HG03139 (cell line): ENCODE measurements at regions not wholly inside any gene's neighbourhood (a gene's known extent, or its start where the extent isn't known, plus 50 kb on each side); places are given as distances from the start of the nearest gene placed in this dataset.

ENCODE experiments used
- ATAC-seq: cut with Tn5 transposase; IDR thresholded peaks from one replicate; pipeline ENCODE4 v1.9.1; 2021; ENCODE audit not compliant: unreplicated experiment

DNA sequence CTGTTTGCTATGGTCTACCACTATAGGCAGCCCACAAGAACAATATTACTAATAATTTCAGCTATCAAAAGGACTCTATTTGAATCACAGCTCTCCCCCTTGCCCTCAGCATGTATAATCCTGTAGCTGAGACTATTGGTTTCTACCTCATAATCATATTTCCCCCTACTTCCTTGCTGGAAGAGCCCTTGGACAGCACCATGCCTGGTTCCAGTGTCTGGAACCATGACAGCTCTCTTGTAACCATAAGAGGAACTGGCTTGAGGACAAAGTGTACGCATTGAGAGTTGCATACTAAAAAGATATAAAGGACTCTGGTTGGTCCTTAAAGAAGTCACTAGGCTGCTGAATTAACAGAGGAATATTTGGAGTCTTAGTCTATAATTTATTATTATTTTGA, 110.7 kb upstream of the ZRANB2 start:
- no peak for ATAC-seq

DNA sequence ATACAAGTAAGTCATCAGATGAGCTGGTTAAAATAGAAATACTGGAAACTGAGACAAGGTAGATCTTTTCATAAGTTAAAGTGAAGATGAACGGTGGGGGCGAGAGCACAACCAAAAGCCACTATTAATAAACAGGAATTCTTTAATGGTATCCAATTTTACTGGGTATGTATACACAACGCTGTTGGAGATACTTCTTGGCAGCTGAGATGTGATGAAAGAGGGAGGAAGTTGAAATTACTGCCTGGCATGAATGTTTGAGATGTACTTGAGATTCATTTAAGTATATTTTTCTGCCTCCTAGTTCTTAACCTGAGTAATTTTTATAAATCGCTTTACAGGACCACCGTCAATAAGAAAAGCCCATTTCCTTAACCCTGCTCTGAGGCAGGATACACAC, 110.0 kb upstream of the ZRANB2 start:
- ATAC-seq, result no peak

DNA sequence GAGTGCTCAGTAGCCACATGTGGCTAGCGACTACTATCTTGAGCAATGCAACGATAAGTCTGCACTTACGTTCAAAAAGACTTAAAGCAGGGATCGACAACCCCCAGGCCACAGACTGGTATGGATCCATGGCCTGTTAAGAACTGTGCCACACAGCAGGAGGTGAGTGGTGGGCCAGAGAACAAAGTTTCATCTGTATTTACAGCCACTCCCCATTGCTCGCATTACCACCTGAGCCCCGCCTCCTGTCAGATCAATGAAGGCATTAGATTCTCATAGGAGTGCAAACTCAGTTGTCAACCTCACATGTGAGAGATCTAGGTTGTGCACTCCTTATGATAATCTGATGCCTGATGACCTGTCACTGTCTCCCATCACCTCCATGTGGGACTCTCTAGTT, 103.6 kb upstream of the ZRANB2 start:
- ATAC-seq, result no peak

DNA sequence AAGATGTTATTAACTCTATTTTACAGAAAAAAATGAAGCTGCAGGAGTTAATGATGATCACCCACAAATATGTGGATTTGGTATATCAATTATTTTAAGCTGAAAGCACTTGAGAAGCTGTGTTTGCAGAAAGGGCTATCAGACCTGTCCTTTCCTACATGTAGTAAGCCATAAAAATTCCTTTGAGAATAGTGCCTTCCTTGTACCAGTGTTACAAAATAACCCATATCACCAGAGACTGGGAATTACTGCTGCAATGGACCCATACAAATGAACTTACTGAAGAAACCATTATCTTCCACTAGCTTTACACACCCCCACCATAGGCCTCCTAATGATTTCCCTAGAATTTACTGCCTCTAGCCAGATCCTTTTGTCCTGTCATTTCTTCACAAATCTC, 99.2 kb upstream of the ZRANB2 start:
- ATAC-seq, result no peak

DNA sequence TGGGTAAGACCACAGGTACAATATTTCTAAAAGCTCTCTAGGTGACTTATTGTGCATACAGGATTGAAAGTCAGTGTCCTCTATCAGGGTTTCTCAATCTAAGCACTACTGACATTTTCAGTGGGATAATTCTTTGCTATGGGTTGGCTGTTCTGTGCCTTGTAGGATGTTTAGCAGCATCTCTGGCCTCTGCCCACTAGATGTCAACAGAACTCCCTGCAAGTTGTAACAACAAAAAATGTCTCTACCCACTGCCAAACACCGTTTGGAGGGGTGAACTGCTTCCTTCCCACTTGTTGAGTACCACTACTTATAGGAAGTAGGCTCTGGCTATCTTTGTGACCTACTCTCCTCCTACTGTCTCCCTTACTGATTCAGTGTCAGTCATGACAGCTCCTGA, 90.1 kb upstream of the ZRANB2 start:
- ATAC-seq, result no peak

DNA sequence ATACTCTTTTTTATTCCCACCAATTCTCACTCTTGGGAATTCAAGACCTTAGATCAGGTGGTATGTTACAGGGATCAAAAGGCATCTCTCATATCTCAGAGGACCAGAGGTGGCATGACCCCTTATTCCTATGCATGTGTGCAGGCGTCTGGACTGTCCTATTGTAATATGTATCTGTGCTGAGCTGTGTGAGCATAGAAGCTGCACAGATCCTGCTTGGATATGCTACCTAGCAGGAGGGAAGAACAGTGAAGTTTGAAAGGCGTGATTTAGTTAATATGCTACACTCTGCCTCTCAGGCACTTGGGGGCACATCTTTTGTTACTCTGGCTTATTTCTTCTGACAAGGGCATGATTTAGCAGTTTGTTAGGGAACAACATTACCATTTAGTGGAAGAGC, 86.7 kb upstream of the ZRANB2 start:
- ATAC-seq, result no peak

DNA sequence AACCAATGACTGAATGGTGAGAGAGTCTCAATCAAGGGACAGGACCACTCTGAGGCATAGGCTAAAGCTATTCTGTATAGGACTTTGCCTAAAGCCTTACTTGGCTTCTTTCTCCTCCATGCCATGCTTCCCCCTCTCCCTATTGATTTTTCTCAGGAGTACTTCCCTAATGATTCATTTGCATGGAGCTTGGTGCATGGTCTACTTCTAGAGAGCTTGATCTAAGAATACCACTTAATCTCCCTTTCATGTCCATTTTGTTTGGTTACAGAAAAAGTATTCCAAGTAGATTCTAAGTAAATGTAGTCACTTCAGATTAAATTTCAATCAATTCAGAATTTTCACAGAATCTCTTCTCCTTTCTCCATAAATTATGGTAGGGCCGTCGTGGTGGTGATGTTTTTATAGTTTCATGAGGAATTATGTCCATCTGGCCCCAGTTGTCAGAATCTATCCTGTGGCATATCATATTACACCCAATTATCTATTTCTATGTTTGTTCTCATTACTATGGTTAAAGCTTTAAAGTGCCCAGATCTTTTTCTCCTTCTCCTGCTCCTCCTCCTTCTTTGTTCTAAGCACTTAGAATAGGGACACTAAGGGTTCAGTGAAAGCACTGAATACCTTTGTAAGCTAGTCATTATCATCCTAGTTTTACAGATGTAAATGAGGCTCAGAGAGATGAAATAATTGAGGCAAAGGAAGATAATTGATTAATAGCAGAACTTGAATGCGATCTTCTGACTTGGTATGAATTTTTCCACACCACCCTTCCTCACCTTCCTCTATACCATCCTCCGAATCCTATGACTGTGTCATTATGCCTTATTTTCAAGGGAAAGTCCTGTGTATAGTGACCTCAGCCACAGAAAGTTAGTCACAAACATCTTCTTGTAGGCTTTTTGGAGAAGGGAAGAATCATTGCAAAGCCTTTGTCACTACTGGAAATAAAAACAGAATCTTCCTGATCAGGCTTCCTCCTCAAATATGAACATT, 85.6 kb upstream of the ZRANB2 start:
- ATAC-seq, result no peak

DNA sequence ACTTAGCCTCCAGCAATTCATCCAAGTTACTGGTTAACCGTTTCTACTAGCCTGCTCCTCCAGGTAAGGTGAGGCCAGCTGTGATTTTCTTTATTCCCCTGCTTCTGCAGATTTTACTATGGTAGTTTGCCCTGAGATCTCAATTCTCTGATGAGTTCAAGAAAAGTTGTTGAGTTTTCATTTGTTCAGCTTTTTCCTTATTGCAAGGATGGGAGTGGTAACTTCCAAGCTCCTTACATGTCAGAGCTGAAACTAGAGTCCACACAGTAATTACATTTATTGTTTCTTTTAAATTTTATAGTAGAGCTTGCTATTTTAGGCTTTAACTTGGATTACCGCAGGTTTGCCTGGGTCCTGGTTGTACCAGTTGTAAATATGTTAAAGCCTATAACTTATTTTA, 76.9 kb upstream of the ZRANB2 start:
- ATAC-seq, result no peak

DNA sequence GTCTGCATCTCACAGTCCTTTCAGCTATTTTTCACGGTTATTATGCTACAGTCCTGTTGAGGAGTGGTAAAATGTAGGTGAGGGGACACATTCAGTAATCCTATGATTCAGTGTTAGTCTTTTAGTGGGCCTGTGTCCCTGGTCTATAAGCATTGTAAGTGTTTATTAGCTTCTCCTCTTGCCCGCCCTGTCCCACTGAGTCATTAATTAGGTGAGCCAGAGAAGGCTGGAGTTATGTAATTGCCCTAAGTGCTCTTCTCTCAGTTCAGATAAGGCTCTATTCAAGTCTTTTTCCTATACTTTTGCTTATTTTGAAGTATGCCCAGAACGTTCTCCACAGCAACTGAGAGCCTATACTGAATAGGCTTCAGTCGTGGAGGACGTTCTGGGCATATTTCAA, 76.3 kb upstream of the ZRANB2 start:
- ATAC-seq, result no peak

DNA sequence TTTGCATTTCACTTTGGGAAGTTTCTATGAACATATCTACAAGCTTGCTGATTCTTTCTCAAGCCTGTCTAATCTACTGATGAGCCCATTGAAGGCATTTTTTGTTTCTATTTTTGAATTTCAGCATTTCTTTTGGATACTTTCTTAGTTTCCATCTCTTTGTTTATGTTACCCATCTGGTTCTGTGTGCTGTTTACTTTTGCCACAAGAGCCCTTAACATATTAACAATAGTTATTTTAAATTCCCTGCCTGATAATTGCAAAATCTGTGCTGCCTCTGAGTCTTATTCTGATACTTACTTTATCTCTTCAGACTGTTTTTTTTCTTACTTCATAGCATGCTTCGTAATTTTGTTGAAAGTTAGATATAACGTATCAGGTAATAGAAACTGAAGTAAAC, 75.8 kb upstream of the ZRANB2 start:
- ATAC-seq, result no peak

DNA sequence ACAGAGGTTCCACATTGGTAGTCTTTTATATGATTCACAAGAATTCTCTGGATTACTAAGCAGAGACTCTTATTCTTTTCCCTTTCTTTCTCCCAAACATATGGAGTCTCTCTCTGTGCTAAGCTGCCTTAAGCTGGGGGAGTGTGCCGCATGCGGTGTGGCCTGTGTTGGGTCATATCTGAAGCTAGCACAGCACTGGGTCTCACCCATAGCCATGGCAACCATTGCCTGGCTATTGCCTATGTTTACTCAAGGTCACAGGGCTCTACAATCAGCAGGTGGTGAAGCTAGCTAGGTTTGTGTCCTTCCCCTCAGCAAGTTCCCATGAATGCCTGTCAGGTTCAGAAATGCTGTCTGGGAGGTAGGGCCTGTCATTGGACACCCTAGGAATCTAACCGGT, 73.6 kb upstream of the ZRANB2 start:
- no peak for ATAC-seq

DNA sequence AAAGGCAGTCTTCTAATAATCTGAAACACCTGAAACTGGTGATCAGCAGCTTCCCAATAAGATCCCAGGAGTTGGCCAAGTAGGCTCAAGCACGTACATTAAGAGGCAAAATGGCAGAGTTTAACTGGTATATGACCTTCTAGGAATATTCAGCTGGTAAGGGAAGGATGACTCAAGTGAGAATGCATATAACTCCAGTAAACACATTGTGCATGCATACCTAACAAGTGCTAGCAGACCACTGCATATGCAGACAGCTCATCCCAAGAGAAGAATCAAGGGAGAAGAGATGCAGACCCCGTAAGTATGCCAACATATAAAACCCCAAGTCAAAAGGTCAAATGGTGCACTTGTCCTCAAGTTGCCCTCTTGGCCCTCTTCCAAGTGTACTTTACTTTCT, 73.0 kb upstream of the ZRANB2 start:
- no peak for ATAC-seq

DNA sequence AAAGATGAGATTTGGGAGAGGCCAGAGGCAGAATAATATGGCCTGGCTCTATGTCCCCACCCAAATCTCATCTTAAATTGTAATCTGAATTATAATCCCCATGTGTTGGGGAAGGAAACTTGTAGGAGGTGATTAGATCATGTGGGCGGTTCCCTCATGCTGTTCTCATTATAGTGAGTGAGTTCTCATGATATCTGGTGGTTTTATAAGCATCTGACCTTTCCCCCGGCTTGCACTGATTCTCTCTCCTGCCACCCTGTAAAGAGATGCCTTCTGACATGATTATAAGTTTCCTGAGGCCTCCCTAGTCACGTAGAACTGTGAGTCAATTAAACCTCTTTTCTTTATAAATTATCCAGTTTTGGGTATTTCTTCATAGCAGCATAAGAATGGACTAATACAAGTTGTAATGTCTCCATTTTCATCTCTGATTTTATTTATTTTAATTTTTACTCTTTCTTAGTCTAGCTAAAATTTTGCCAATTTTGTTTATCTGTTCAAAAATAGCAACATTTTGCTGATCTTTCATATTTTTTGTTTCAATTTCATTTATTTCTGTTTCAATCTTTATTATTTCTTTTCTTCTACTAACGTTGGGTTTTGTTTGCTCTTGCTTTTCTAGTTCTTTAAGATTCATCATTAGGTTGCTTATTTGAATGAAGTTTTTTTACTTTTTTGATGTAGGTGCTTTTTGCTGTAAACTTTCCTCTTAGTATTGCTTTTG, 67.0 kb upstream of the ZRANB2 start:
- no peak for ATAC-seq

DNA sequence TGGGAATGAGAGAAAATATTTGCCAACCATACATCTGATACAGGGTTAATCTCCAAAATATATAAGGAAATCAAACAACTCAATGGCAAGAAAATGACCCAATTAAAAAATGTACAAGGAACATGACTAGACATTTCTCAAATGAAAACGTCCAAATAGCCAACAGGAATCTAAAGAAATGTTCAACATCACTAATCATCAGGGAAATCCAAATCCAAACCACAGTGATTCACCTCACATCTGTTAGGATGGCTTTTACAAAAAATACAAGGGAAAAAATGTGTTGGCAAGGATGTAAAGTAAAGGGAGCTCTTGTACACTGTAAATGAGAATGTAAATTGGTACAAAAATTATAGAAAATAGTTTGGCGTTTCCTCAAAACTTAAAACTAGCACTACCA, 54.7 kb upstream of the ZRANB2 start:
- no peak for ATAC-seq
